HG03060 (cell line): ENCODE measurements at regions not wholly inside any gene's neighbourhood (a gene's known extent, or its start where the extent isn't known, plus 50 kb on each side); places are given as distances from the start of the nearest gene placed in this dataset.
"Not testable (repeated sequence)": the region's sequence is repeated elsewhere in the genome, so short reads cannot be mapped to it uniquely, and the experiment has no call there.

Experiments
- ATAC-seq: cut with Tn5 transposase; IDR thresholded peaks from one replicate; pipeline ENCODE4 v1.9.1; 2021; ENCODE audit warnings: low read depth, moderate number of reproducible peaks; ENCODE audit not compliant: unreplicated experiment

- ATAC-seq, result no peak
These were observed 1004.7 kb upstream of the LCORL start for GRCh38 chr4:19026281-19026680.

- ATAC-seq, result no peak
These were observed 1003.5 kb upstream of the LCORL start for GRCh38 chr4:19025031-19025430.

GRCh38 chr4:19024047-19024446 is 1002.5 kb upstream of the LCORL start:
- ATAC-seq, result no peak

GRCh38 chr4:19021617-19022016 is 1000.1 kb upstream of the LCORL start:
- no peak for ATAC-seq

GRCh38 chr4:19016550-19016949 is 995.0 kb upstream of the LCORL start:
- ATAC-seq, result not testable (repeated sequence)

GRCh38 chr4:19014594-19014993 is 993.0 kb upstream of the LCORL start:
- no peak for ATAC-seq

GRCh38 chr4:19010761-19011160 is 989.2 kb upstream of the LCORL start:
- no peak for ATAC-seq

GRCh38 chr4:19009881-19010280 is 988.3 kb upstream of the LCORL start:
- no peak for ATAC-seq

GRCh38 chr4:19005211-19005610 is 983.7 kb upstream of the LCORL start:
- no peak for ATAC-seq

GRCh38 chr4:19002170-19002569 is 980.6 kb upstream of the LCORL start:
- no peak for ATAC-seq

GRCh38 chr4:18999595-18999994 is 978.0 kb upstream of the LCORL start:
- ATAC-seq, result no peak

- no peak for ATAC-seq
These were observed 959.7 kb upstream of the LCORL start for GRCh38 chr4:18981234-18981615.

- ATAC-seq, result peak; percentile 97
These were observed 959.1 kb upstream of the LCORL start for GRCh38 chr4:18980516-18981233.

- ATAC-seq, result no peak
These were observed 955.3 kb upstream of the LCORL start for GRCh38 chr4:18976884-18977283.

- no peak for ATAC-seq
These were observed 954.6 kb upstream of the LCORL start for GRCh38 chr4:18975916-18976808.

GRCh38 chr4:18973296-18973695 is 951.7 kb upstream of the LCORL start:
- no peak for ATAC-seq

- ATAC-seq, result no peak
These were observed 940.3 kb upstream of the LCORL start for GRCh38 chr4:18961879-18962278.

GRCh38 chr4:18961266-18961665 is 939.7 kb upstream of the LCORL start:
- no peak for ATAC-seq

- no peak for ATAC-seq
These were observed 936.2 kb upstream of the LCORL start for GRCh38 chr4:18957716-18958115.

GRCh38 chr4:18954538-18954937 is 933.0 kb upstream of the LCORL start:
- ATAC-seq, result no peak

GRCh38 chr4:18953613-18954012 is 932.1 kb upstream of the LCORL start:
- ATAC-seq, result no peak

GRCh38 chr4:18945464-18945863 is 923.9 kb upstream of the LCORL start:
- no peak for ATAC-seq
